ENCODE measurements at regions not wholly inside any gene's neighbourhood (a gene's known extent, or its start where the extent isn't known, plus 50 kb on each side); places are given as distances from the start of the nearest gene placed in this dataset.

DNA sequence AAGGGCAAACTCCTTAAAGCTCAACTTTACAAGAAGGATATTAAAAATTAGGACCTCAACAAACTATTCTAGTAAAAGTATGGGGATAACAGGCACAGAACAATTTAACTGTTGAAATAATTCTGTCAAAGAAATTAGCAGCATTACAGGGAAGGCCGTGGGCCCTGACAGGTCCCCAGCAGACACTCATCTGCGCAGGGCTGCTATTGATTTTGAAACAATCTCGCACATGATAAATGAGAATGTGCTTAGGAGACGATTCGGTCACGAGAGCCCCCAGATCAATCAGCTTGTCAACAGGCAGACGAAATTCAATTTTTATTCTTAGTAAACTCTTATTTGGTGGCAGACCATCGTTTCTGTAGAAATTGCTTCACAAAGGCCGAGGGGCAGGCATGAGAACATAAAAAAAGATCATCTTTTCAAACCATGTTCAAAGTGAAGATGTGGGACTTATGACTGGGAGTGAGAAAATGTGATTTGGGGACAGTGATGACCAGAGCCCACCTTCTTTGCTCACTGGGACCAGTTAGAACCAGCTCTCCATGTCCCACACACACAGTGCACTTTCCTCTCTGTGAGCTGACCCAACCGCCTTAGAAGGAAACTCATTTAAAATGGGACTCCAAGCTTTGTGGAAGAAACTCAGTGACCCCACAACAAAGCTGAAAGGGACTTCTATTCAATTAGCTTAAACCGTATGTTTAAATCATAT is 654.5 kb downstream of the TOX3 start:
- H3K27me3 ChIP-seq (ENCODE audit: low read depth, low read length): no peaks in the 10 kb centered on the region
- H3K36me3 ChIP-seq (ENCODE audit: control insufficient read depth in 1 of 2, insufficient read depth in 2 of 2, low read length in 2 of 2): no peaks in the 10 kb centered on the region
- no peak overlapping the region for H3K27ac ChIP-seq (ENCODE audit: low read length)
- no peaks in the 10 kb centered on the region for H3K4me1 ChIP-seq (ENCODE audit: control insufficient read depth in 1 of 2, insufficient read depth in 2 of 2, low read length in 2 of 2)
- H3K9me3 ChIP-seq (ENCODE audit: control insufficient read depth in 1 of 2, low read length in 2 of 2): no peaks in the 10 kb centered on the region
- no peak overlapping the region for H3K4me3 ChIP-seq (ENCODE audit: low read depth in 1 of 2, low read length in 2 of 2)

DNA sequence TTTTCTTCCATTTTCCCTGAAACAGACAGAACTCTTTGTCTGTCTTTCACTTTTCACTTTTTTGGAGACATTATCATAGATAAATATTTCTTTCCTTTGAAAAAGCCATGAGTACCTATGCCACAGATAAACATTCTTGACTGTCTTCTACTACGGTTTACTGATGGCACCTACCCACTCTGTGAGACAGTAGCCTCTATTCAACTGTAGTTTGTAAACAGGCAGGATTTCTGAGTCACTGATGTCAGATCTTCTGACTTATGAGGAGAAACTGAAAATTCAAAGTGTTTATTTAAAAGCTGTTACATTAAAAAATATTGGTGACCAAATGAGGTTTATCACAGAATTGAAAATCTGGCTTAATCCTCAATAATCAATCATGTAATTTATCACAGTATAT is 658.4 kb downstream of the TOX3 start:
- no peaks in the 10 kb centered on the region for H3K4me1 ChIP-seq (ENCODE audit: control insufficient read depth in 1 of 2, insufficient read depth in 2 of 2, low read length in 2 of 2)

DNA sequence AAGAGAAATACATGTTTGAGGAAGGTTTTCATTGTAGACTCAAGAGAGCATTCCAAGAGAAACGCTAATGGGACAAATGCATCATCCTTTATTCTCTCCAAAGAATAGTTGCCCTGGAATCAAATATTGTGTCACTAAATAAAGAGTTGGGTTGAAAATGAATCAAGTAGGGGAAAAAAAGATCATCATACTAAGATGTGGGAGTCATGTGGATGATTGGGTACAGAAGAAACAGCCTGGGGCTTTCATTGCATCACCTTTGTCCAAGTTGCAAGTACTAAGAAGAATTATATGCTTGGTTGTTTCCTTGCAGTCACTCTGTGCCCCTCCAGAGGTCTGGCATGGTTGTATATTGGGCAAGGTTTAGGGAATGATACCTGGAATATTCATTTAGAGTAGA is 658.9 kb downstream of the TOX3 start:
- H3K4me1 ChIP-seq (ENCODE audit: control insufficient read depth in 1 of 2, insufficient read depth in 2 of 2, low read length in 2 of 2): no peaks in the 10 kb centered on the region
- H3K27me3 ChIP-seq (ENCODE audit: low read depth, low read length): no peaks in the 10 kb centered on the region
- H3K9me3 ChIP-seq (ENCODE audit: control insufficient read depth in 1 of 2, low read length in 2 of 2): no peaks in the 10 kb centered on the region
- no peaks in the 10 kb centered on the region for H3K36me3 ChIP-seq (ENCODE audit: control insufficient read depth in 1 of 2, insufficient read depth in 2 of 2, low read length in 2 of 2)
- no peak overlapping the region for H3K27ac ChIP-seq (ENCODE audit: low read length)
- no peak overlapping the region for H3K4me3 ChIP-seq (ENCODE audit: low read depth in 1 of 2, low read length in 2 of 2)

More for the DNA sequence above, 658.4 kb downstream of the TOX3 start:
- H3K4me3 ChIP-seq (ENCODE audit: low read depth in 1 of 2, low read length in 2 of 2): no peak overlapping the region
- no peak overlapping the region for H3K27ac ChIP-seq (ENCODE audit: low read length)
- H3K27me3 ChIP-seq (ENCODE audit: low read depth, low read length): no peaks in the 10 kb centered on the region
- H3K36me3 ChIP-seq (ENCODE audit: control insufficient read depth in 1 of 2, insufficient read depth in 2 of 2, low read length in 2 of 2): no peaks in the 10 kb centered on the region
- H3K9me3 ChIP-seq (ENCODE audit: control insufficient read depth in 1 of 2, low read length in 2 of 2): no peaks in the 10 kb centered on the region

DNA sequence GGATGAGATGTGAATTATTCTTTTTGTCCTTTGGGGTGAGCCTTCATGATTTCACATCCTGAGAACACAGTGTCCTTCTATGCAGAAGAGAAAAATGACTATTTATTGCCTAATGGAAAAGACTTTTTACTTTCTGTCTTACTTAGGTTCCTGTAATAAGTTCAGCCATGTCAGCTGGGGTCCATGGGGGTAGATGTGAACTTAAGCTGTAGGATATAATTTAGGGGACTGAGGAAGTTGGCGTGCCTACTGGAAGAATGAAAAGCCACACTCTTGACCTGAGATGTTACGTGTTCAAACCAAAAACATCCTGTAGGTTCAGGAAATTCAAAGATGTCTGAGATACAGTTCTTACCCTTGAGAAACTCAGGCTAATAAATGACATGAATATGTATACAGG is 660.5 kb downstream of the TOX3 start:
- Histone ChIP-seq H3K9me3 (ENCODE audit: control insufficient read depth in 1 of 2, low read length in 2 of 2) (no peaks in the 10 kb centered on the region), H3K4me1 (ENCODE audit: control insufficient read depth in 1 of 2, insufficient read depth in 2 of 2, low read length in 2 of 2) (no peaks in the 10 kb centered on the region), H3K4me3 (ENCODE audit: low read depth in 1 of 2, low read length in 2 of 2) (no peak overlapping the region)

DNA sequence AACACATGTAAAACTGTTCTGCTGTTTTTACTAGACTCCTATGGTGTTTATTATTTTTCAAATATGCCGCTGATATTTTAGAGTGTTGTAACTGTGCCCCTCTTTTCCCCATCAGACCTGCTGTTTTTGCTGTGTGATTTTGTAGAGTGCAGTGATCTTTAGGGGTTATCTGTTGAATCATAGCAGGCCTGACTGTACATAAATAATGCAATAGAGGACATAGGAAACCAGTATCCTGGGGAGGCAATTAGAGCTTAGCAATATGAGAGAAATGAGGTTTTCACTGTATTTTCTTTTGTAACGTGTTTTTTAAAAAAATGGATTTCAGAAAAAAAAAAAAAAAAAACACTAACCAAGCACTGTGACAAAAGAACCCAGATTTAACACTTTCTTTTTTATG is 662.2 kb downstream of the TOX3 start:
- Histone ChIP-seq H3K9me3 (ENCODE audit: control insufficient read depth in 1 of 2, low read length in 2 of 2) (no peaks in the 10 kb centered on the region), H3K4me3 (ENCODE audit: low read depth in 1 of 2, low read length in 2 of 2) (no peak overlapping the region), H3K27ac (ENCODE audit: low read length) (no peak overlapping the region), H3K4me1 (ENCODE audit: control insufficient read depth in 1 of 2, insufficient read depth in 2 of 2, low read length in 2 of 2) (no peaks in the 10 kb centered on the region), H3K27me3 (ENCODE audit: low read depth, low read length) (no peaks in the 10 kb centered on the region), H3K36me3 (ENCODE audit: control insufficient read depth in 1 of 2, insufficient read depth in 2 of 2, low read length in 2 of 2) (no peaks in the 10 kb centered on the region)

More for the DNA sequence above, 660.5 kb downstream of the TOX3 start:
- Histone ChIP-seq H3K27me3 (ENCODE audit: low read depth, low read length) (no peaks in the 10 kb centered on the region), H3K36me3 (ENCODE audit: control insufficient read depth in 1 of 2, insufficient read depth in 2 of 2, low read length in 2 of 2) (no peaks in the 10 kb centered on the region), H3K27ac (ENCODE audit: low read length) (no peak overlapping the region)

DNA sequence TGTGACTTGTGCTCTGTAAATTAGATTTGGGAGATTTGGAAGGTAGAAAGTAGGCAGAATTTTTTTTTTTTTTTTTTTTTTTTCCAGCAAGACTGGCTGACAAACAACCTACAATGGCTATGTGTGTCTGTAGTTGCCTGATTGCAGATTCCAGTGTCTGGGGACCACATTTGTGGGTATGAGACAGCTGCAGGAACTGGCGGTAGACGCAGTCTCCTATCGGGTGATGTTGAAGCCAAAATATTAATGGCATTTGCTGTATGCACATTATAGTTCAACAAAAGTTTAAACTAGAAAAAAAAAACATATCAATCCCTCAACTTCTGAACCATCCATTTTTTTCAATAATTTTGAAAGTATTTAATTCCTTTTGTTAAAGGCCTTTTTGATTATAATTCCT is 665.2 kb downstream of the TOX3 start:
- no peak overlapping the region for H3K27ac ChIP-seq (ENCODE audit: low read length)
- no peaks in the 10 kb centered on the region for H3K9me3 ChIP-seq (ENCODE audit: control insufficient read depth in 1 of 2, low read length in 2 of 2)
- no peaks in the 10 kb centered on the region for H3K36me3 ChIP-seq (ENCODE audit: control insufficient read depth in 1 of 2, insufficient read depth in 2 of 2, low read length in 2 of 2)
- no peaks in the 10 kb centered on the region for H3K27me3 ChIP-seq (ENCODE audit: low read depth, low read length)
- no peaks in the 10 kb centered on the region for H3K4me1 ChIP-seq (ENCODE audit: control insufficient read depth in 1 of 2, insufficient read depth in 2 of 2, low read length in 2 of 2)
- no peak overlapping the region for H3K4me3 ChIP-seq (ENCODE audit: low read depth in 1 of 2, low read length in 2 of 2)

DNA sequence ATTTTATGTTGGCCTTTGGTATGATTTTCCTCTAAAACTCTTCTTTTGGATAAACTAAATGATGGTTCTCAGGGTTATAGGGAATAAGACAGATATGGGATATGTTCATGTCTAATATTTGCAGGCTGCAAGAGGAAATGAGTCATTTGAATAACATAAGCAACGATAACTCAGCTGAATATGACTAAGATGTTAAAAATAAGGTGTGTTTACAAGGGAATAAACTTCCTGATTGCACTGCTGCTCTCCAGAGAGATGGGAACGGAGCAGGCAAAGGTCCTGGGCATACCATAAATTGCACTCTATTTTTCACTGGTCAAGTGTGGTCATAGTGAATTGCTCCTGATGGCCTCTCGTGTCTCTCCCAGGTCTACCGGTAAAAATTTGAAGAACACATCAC is 666.2 kb downstream of the TOX3 start:
- H3K9me3 ChIP-seq (ENCODE audit: control insufficient read depth in 1 of 2, low read length in 2 of 2): no peaks in the 10 kb centered on the region
- no peak overlapping the region for H3K4me3 ChIP-seq (ENCODE audit: low read depth in 1 of 2, low read length in 2 of 2)
- no peaks in the 10 kb centered on the region for H3K27me3 ChIP-seq (ENCODE audit: low read depth, low read length)
- no peaks in the 10 kb centered on the region for H3K36me3 ChIP-seq (ENCODE audit: control insufficient read depth in 1 of 2, insufficient read depth in 2 of 2, low read length in 2 of 2)
- no peaks in the 10 kb centered on the region for H3K4me1 ChIP-seq (ENCODE audit: control insufficient read depth in 1 of 2, insufficient read depth in 2 of 2, low read length in 2 of 2)
- no peak overlapping the region for H3K27ac ChIP-seq (ENCODE audit: low read length)

DNA sequence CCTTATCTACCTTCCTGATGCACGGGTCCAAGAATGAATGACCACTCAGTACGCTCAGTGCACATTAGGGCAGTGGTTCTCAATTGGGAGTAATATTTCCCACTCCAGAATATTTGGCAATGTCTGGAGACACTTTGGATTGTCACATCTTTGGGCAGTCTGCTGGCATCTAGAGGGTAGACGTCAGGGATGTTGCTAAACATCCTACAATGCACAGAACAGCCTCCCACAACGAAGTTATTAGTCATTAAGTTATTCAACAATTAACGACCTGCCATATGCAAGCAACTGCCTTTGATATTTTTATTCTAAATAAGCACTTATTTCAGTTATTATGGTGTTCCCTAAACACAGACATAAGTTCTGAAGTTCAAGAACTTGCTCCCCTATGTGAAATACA is 669.3 kb downstream of the TOX3 start:
- H3K27me3 ChIP-seq (ENCODE audit: low read depth, low read length): no peaks in the 10 kb centered on the region
- no peaks in the 10 kb centered on the region for H3K36me3 ChIP-seq (ENCODE audit: control insufficient read depth in 1 of 2, insufficient read depth in 2 of 2, low read length in 2 of 2)
- no peaks in the 10 kb centered on the region for H3K4me1 ChIP-seq (ENCODE audit: control insufficient read depth in 1 of 2, insufficient read depth in 2 of 2, low read length in 2 of 2)
- peaks cover 0 to 4% of the 10 kb centered on the region in 2 donors for H3K9me3 ChIP-seq (ENCODE audit: control insufficient read depth in 1 of 2, low read length in 2 of 2)
- no peak overlapping the region for H3K4me3 ChIP-seq (ENCODE audit: low read depth in 1 of 2, low read length in 2 of 2)
- no peak overlapping the region for H3K27ac ChIP-seq (ENCODE audit: low read length)

DNA sequence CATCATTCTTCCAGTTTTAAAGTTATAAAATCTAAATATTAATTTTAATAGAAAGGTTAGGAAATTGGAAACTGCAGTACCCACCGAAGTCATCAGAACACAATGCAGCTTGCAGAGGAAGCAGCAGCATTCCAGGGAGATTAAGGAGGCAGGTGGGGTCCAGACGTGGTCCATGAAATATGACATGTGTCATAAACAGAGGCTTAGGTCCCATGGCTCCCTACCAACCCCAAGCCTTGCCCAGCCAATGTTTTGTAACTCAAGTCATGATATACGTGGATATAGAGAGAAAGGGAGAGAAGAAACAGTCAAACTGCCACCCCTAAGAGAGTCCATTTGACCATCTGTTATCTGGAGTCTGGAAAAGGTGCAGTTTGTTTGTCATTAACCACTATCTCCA is 670.0 kb downstream of the TOX3 start:
- H3K4me1 ChIP-seq (ENCODE audit: control insufficient read depth in 1 of 2, insufficient read depth in 2 of 2, low read length in 2 of 2): no peaks in the 10 kb centered on the region
- no peaks in the 10 kb centered on the region for H3K27me3 ChIP-seq (ENCODE audit: low read depth, low read length)
- H3K9me3 ChIP-seq (ENCODE audit: control insufficient read depth in 1 of 2, low read length in 2 of 2): peaks cover 0 to 4% of the 10 kb centered on the region in 2 donors
- H3K36me3 ChIP-seq (ENCODE audit: control insufficient read depth in 1 of 2, insufficient read depth in 2 of 2, low read length in 2 of 2): no peaks in the 10 kb centered on the region
- H3K27ac ChIP-seq (ENCODE audit: low read length): no peak overlapping the region
- H3K4me3 ChIP-seq (ENCODE audit: low read depth in 1 of 2, low read length in 2 of 2): no peak overlapping the region

DNA sequence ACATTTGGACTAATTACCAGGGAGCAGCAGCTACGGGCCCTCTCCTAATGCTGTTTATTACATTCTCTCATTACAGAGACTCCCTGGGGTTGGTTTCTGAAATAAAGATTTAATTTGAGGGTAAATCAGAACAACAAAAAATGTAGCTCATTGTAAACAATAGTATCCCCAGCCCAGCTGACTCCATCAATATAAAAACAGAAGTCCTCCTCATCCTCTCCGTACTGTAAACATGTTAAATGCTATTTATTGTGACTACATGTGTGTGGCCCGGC is 670.4 kb downstream of the TOX3 start:
- Histone ChIP-seq H3K36me3 (ENCODE audit: control insufficient read depth in 1 of 2, insufficient read depth in 2 of 2, low read length in 2 of 2) (no peaks in the 10 kb centered on the region), H3K27ac (ENCODE audit: low read length) (no peak overlapping the region), H3K4me1 (ENCODE audit: control insufficient read depth in 1 of 2, insufficient read depth in 2 of 2, low read length in 2 of 2) (no peaks in the 10 kb centered on the region), H3K4me3 (ENCODE audit: low read depth in 1 of 2, low read length in 2 of 2) (no peak overlapping the region), H3K27me3 (ENCODE audit: low read depth, low read length) (no peaks in the 10 kb centered on the region), H3K9me3 (ENCODE audit: control insufficient read depth in 1 of 2, low read length in 2 of 2) (peaks cover 0 to 4% of the 10 kb centered on the region in 2 donors)

DNA sequence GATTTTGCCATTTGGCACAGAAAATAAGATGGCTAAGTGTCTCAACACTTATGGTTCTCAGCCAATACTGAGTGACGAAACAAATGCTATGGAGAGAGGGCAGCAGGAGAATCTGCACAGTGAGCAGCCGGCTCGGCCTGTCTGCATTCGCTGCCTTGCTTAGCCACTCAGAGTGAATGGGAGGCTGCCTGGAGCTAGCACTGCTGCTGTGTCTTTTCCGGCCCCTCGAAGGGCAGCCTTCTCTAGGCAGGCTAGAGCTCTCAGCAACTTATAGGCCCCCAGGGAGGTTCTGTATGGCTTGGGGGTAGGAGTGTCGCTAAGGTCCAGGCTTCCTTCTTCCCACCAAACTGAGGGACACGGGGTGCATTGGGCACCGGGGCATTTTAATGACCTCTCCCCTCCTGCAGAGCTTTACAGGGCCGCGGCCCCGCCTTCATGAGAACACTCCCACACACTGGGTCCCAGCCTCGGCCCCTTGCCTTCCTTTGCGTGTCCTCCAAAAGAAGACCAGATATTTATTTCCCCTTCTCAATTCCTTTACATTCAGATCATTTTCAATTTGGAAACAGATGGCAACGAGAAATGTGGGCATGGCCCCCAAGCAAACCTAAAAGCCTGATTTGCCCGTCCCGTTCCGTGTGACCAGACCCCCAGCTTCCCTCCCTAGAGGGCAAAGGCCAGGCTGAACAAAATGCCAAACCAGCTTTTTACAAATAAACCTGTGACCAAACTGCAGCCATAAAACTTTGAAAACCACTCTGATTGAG is 670.9 kb downstream of the TOX3 start:
- Histone ChIP-seq H3K4me3 (ENCODE audit: low read depth in 1 of 2, low read length in 2 of 2) (no peak overlapping the region), H3K36me3 (ENCODE audit: control insufficient read depth in 1 of 2, insufficient read depth in 2 of 2, low read length in 2 of 2) (no peaks in the 10 kb centered on the region), H3K27me3 (ENCODE audit: low read depth, low read length) (no peaks in the 10 kb centered on the region), H3K9me3 (ENCODE audit: control insufficient read depth in 1 of 2, low read length in 2 of 2) (peaks cover 0 to 4% of the 10 kb centered on the region in 2 donors), H3K4me1 (ENCODE audit: control insufficient read depth in 1 of 2, insufficient read depth in 2 of 2, low read length in 2 of 2) (no peaks in the 10 kb centered on the region), H3K27ac (ENCODE audit: low read length) (no peak overlapping the region)

DNA sequence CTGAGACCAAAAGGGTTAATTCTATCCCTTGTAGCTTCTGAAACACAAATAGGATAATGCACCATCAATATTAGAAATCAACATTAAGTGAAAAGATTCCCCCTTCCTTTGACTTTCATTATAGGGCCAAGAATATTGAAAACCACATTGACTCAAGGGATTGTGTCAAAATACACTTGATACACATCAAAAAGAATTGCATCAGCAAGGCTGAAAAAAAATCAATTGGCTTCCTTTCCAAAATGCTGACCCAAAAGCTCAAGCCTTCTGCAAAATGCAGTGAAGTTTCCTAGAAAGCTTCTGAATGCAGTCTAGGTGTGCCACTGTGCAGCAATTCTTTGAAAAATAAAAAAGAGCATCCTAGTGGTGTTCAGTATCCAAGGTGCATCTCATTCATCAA is 674.4 kb downstream of the TOX3 start:
- no peak overlapping the region for H3K4me3 ChIP-seq (ENCODE audit: low read depth in 1 of 2, low read length in 2 of 2)
- H3K9me3 ChIP-seq (ENCODE audit: control insufficient read depth in 1 of 2, low read length in 2 of 2): peaks cover 0 to 4% of the 10 kb centered on the region in 2 donors
- no peaks in the 10 kb centered on the region for H3K36me3 ChIP-seq (ENCODE audit: control insufficient read depth in 1 of 2, insufficient read depth in 2 of 2, low read length in 2 of 2)
- H3K27me3 ChIP-seq (ENCODE audit: low read depth, low read length): no peaks in the 10 kb centered on the region
- no peaks in the 10 kb centered on the region for H3K4me1 ChIP-seq (ENCODE audit: control insufficient read depth in 1 of 2, insufficient read depth in 2 of 2, low read length in 2 of 2)
- no peak overlapping the region for H3K27ac ChIP-seq (ENCODE audit: low read length)
